Skeletal muscle tissue (tissue), 3 donors: ENCODE measurements at regions not wholly inside any gene's neighbourhood (a gene's known extent, or its start where the extent isn't known, plus 50 kb on each side); places are given as distances from the start of the nearest gene placed in this dataset.

Experiments
- H3K27ac ChIP-seq: one replicate; pipeline ENCODE4 v1.7.0; 2013; ENCODE audit warnings: mild to moderate bottlenecking, low read depth, low read length, inconsistent platforms
- H3K27me3 ChIP-seq, 3 donors: one replicate each; pipeline ENCODE4 v1.7.0; 2013; ENCODE audit warnings: low read length in 3 of 3; ENCODE audit not compliant: control insufficient read depth in 3 of 3, insufficient read depth in 3 of 3
- H3K36me3 ChIP-seq, 3 donors: one replicate each; pipeline ENCODE4 v1.7.0; 2013; ENCODE audit warnings: low read length in 3 of 3; ENCODE audit not compliant: control insufficient read depth in 3 of 3, insufficient read depth in 3 of 3
- H3K4me1 ChIP-seq, 3 donors: one replicate each; pipeline ENCODE4 v1.7.0; 2013; ENCODE audit warnings: low read length in 3 of 3, mild to moderate bottlenecking in 3 of 3; ENCODE audit not compliant: control insufficient read depth in 3 of 3, insufficient read depth in 3 of 3
- H3K4me3 ChIP-seq, 3 donors: one replicate each; pipeline ENCODE4 v1.7.0; 2013; ENCODE audit warnings: low read length in 3 of 3
- H3K9ac ChIP-seq, 3 donors: one replicate each; pipeline ENCODE4 v1.7.0; 2013; ENCODE audit warnings: low read length in 3 of 3, mild to moderate bottlenecking in 3 of 3, moderate library complexity in 2 of 3, low read depth in 1 of 3
- H3K9me3 ChIP-seq, 3 donors: one replicate each; pipeline ENCODE4 v1.7.0; 2013; ENCODE audit warnings: low read length in 3 of 3; ENCODE audit not compliant: control insufficient read depth in 3 of 3
- donor health status: Osteomylitis.

- Histone ChIP-seq H3K9me3 (peaks cover 0 to 4% (median 0%) of the 10 kb centered on the region in 3 donors), H3K4me1 (no peaks in the 10 kb centered on the region), H3K27me3 (peaks cover 5 to 9% (median 7%) of the 10 kb centered on the region in 3 donors), H3K36me3 (no peaks in the 10 kb centered on the region), H3K27ac (no peak overlapping the region), H3K9ac (no peak overlapping the region), H3K4me3 (no peak overlapping the region)
These were observed 191.6 kb upstream of the AGAP1 start for GRCh38 chr2:235302263-235302662.

- H3K9me3 ChIP-seq, result no peaks in the 10 kb centered on the region
- H3K4me3 ChIP-seq, result no peak overlapping the region
- H3K36me3 ChIP-seq, result no peaks in the 10 kb centered on the region
- H3K4me1 ChIP-seq, result no peaks in the 10 kb centered on the region
- H3K9ac ChIP-seq, result no peak overlapping the region
- no peak overlapping the region for H3K27ac ChIP-seq
- H3K27me3 ChIP-seq, result peaks cover 5 to 9% (median 7%) of the 10 kb centered on the region in 3 donors
These were observed 190.1 kb upstream of the AGAP1 start for GRCh38 chr2:235303499-235304291.

GRCh38 chr2:235305678-235306077, 188.2 kb upstream of the AGAP1 start:
- no peak overlapping the region for H3K27ac ChIP-seq
- no peaks in the 10 kb centered on the region for H3K9me3 ChIP-seq
- H3K4me3 ChIP-seq, result no peak overlapping the region
- no peaks in the 10 kb centered on the region for H3K36me3 ChIP-seq
- H3K9ac ChIP-seq, result no peak overlapping the region
- peaks cover 4 to 7% (median 5%) of the 10 kb centered on the region in 3 donors for H3K27me3 ChIP-seq
- H3K4me1 ChIP-seq, result no peaks in the 10 kb centered on the region

- no peaks in the 10 kb centered on the region for H3K4me1 ChIP-seq
These were observed 182.8 kb upstream of the AGAP1 start for GRCh38 chr2:235311044-235311443.

GRCh38 chr2:235312571-235312970, 181.3 kb upstream of the AGAP1 start:
- peaks cover 0 to 3% (median 0%) of the 10 kb centered on the region in 3 donors for H3K27me3 ChIP-seq
- no peak overlapping the region for H3K4me3 ChIP-seq
- no peak overlapping the region for H3K27ac ChIP-seq
- no peak overlapping the region for H3K9ac ChIP-seq
- H3K36me3 ChIP-seq, result no peaks in the 10 kb centered on the region
- H3K4me1 ChIP-seq, result no peaks in the 10 kb centered on the region
- H3K9me3 ChIP-seq, result no peaks in the 10 kb centered on the region

More at GRCh38 chr2:235311044-235311443, 182.8 kb upstream of the AGAP1 start:
- no peaks in the 10 kb centered on the region for H3K36me3 ChIP-seq
- H3K27me3 ChIP-seq, result peaks cover 0 to 3% (median 0%) of the 10 kb centered on the region in 3 donors
- no peak overlapping the region for H3K27ac ChIP-seq
- no peaks in the 10 kb centered on the region for H3K9me3 ChIP-seq
- H3K4me3 ChIP-seq, result no peak overlapping the region
- H3K9ac ChIP-seq, result no peak overlapping the region

GRCh38 chr2:235314371-235314930, 179.4 kb upstream of the AGAP1 start:
- no peaks in the 10 kb centered on the region for H3K9me3 ChIP-seq
- no peak overlapping the region for H3K9ac ChIP-seq
- no peak overlapping the region for H3K27ac ChIP-seq
- H3K27me3 ChIP-seq, result peaks cover 0 to 3% (median 0%) of the 10 kb centered on the region in 3 donors
- H3K4me3 ChIP-seq, result no peak overlapping the region
- no peaks in the 10 kb centered on the region for H3K4me1 ChIP-seq
- H3K36me3 ChIP-seq, result no peaks in the 10 kb centered on the region

GRCh38 chr2:235319095-235319494, 174.7 kb upstream of the AGAP1 start:
- H3K9ac ChIP-seq, result no peak overlapping the region
- H3K27ac ChIP-seq, result no peak overlapping the region
- H3K4me1 ChIP-seq, result no peaks in the 10 kb centered on the region
- no peak overlapping the region for H3K4me3 ChIP-seq
- H3K36me3 ChIP-seq, result no peaks in the 10 kb centered on the region
- H3K9me3 ChIP-seq, result no peaks in the 10 kb centered on the region
- peaks cover 2 to 13% (median 5%) of the 10 kb centered on the region in 3 donors for H3K27me3 ChIP-seq

- no peak overlapping the region for H3K27ac ChIP-seq
- H3K36me3 ChIP-seq, result no peaks in the 10 kb centered on the region
- peaks cover 5 to 20% (median 17%) of the 10 kb centered on the region in 3 donors for H3K27me3 ChIP-seq
- no peak overlapping the region for H3K9ac ChIP-seq
- no peak overlapping the region for H3K4me3 ChIP-seq
- no peaks in the 10 kb centered on the region for H3K9me3 ChIP-seq
- no peaks in the 10 kb centered on the region for H3K4me1 ChIP-seq
These were observed 173.5 kb upstream of the AGAP1 start for GRCh38 chr2:235320326-235320725.

- no peaks in the 10 kb centered on the region for H3K36me3 ChIP-seq
- H3K4me1 ChIP-seq, result no peaks in the 10 kb centered on the region
- no peak overlapping the region for H3K4me3 ChIP-seq
- no peaks in the 10 kb centered on the region for H3K9me3 ChIP-seq
- no peak overlapping the region for H3K27ac ChIP-seq
- no peak overlapping the region for H3K9ac ChIP-seq
- peaks cover 5 to 23% (median 17%) of the 10 kb centered on the region in 3 donors for H3K27me3 ChIP-seq
These were observed 169.5 kb upstream of the AGAP1 start for GRCh38 chr2:235324324-235324723.

- no peak overlapping the region for H3K27ac ChIP-seq
- no peak overlapping the region for H3K9ac ChIP-seq
- H3K4me3 ChIP-seq, result no peak overlapping the region
- peaks cover 5 to 23% (median 17%) of the 10 kb centered on the region in 3 donors for H3K27me3 ChIP-seq
- no peaks in the 10 kb centered on the region for H3K9me3 ChIP-seq
- H3K4me1 ChIP-seq, result no peaks in the 10 kb centered on the region
- no peaks in the 10 kb centered on the region for H3K36me3 ChIP-seq
These were observed 168.7 kb upstream of the AGAP1 start for GRCh38 chr2:235325151-235325550.
